T-helper 1 cell treated with Interleukin-12 subunit alpha and Interleukin-12 subunit beta and Interleukin-4 antibody, amounts not matched to agents 30 ng/mL and 1 ng/mL, for 36 hours (primary cell): ENCODE measurements at regions not wholly inside any gene's neighbourhood (a gene's known extent, or its start where the extent isn't known, plus 50 kb on each side); places are given as distances from the start of the nearest gene placed in this dataset.

ENCODE experiments used
- intact Hi-C: fragments of 100-400 bp; cut with micrococcal nuclease; formaldehyde crosslinking; loops from one replicate; pipeline ENCODE4 v1.15.1; 2024

DNA sequence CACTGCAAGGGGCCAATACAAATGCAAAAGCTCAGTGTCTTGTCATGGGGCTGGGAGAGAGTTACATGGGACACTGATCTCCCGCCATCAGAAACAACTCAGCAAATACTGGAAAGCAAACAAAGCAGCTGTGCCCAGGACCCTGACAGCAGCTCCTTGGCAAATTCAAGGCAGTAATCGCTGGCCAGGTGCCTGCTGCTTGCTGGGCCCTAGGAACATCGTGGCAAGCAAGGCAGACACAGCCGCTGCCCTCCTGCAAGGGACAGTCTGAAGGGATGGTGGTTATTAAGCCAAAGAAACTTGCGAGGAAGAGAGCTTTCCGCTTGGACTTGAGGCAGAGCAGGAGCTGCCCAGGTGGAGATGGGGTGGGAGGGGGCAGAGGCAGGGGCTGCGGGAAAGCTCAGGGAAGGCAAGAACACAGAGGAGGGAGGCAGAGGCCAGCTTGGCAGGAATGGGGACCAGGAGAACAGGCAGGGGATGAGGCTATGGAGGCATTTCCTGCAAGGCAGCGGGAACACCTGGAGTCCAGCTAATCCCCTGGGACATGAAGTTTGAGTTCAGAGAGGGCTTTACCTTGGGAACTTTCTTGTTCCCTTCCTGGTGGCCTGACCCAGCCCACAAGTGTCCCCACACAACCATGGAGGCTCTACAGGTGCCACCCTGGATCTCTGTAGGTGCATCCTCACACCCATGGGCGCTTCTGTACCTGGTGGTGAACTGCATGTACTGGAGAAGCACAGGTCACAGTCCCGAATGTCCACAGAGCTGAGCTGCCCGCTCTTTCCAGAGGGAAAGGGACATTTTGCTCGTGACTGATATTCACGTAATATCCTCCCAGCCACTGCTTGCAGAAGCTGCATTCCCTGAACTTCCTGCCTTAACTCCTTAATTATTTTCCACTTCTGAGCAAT lies 78.7 kb upstream of the ATP2B2 start:
- intact Hi-C loops = no loop called here

DNA sequence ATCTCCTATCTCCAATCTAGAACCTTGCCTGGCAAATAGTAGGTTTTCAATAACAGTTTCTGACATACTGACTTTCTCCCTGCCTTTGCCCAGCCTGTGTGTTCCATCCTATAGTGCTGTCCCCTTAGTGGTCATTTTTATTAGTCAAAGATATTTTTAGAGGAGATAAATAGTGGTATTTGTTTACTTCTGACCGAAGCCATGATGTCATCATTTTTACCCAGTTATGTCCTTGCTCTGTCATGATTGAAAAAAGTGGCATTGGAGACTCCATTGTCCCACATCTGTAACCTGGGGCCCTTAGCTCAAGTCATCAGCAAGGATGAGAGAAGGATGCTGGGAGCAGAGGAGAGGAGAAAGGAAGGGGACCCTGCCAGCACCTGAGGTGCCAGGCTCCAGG lies 80.6 kb upstream of the ATP2B2 start:
- intact Hi-C loops = no loop called here

DNA sequence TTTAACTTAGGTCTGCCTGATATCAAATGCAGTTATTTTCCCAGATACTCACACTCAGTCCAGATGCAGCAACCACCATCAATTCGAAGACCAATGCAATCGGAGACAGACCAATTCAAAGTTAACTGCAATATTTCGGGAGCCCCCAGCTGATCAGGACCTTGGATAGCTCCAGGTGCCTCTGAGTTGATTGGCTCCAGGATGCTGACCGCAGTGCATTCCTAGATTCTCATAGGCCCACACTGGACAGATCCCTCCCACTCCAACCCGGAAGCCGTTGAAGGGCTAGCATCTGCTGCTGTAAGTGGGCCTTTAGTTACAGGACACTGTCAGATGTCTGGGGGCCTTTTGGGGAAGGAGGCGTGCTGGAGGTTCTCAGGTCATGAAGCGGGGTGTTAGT lies 89.5 kb upstream of the ATP2B2 start:
- intact Hi-C loops = loop anchor here (1.0 kb wide), 1 partner anchor 8 kb away; no protein-coding TSS in a partner anchor

DNA sequence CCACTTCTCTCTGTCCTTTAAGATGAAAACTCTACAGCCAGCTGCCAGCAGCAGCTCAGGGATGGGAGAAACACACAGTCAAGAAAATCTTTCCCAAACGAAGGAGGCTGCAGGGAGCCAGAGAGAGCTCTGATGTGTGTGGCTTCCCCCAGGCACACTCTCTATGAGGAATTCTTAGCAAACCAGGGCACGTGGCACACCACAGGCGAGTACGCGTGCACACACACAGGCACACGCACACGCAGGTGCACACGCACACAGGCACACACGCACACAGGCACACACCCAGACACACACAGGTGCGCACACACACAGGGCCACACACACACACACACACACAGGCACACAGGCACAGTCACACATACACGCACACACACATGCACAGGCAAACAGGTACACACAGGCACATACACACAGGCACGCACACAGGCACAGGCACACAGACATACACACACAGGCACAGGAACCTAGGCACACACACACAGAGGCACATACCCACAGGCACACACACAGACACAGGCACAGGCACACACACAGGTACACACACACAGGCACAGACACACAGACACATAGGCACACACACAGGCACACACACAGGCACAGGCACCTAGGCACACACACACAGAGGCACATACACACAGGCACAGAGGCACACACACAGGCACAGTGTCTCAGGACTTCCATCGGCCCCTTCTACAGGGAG lies 91.5 kb upstream of the ATP2B2 start:
- intact Hi-C loops = no loop called here

DNA sequence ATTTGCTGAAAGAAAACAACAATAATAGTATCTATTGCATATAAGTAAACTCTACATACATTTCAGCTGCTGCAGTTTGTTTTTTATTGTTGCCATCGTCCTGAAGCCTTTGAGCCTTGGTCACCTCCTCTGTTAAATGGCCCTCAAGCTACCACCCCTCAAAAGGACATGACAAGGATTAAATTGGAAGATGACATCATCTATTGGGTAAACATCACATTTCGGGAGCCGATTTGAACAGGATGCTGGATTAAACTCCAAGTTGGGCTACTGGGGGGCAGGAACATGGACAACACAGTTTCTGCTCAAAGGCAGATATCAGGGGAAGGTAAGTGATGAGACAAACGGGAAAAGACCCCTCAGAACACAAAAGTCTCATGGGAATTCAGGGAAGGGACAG lies 92.3 kb upstream of the ATP2B2 start:
- intact Hi-C loops = no loop called here

DNA sequence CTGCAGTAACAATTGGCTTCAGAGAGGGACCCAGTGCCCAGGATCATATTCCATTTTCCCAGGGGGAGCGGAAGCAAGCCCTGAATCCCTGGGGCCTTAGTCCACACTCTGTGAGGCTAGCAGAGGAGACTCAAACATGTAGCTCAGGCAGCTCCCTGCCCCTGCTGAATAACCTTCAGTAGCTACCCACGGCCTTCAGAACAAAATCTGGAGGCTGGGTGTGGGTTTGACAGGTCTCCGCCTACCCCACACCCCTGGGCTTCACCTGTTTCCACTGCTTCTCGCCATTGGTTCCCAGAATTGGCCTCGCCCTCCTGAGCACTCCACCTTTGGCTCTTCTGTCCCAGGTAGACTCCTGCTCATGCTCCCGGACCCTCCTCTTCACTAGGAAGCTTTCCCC lies 93.6 kb upstream of the ATP2B2 start:
- intact Hi-C loops = no loop called here

DNA sequence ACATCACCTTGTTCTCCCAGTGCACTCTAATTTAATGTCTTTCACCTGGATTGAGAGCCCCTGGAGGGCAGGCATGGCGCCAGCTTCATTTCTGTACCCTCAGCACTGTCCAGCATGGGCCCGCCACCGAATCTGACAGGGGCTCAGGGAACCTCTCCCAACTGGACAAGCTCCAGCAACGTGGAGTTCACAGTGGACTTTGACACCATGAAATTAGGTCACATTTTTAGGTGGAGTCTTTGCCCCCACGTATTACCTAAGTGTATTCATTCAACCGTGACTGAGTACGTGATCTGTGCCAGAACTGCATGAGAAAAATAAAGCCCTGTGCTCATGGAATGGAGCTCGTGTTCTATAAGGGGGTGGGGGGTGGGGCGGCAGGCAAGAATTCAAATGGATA lies 94.1 kb upstream of the ATP2B2 start:
- intact Hi-C loops = no loop called here

DNA sequence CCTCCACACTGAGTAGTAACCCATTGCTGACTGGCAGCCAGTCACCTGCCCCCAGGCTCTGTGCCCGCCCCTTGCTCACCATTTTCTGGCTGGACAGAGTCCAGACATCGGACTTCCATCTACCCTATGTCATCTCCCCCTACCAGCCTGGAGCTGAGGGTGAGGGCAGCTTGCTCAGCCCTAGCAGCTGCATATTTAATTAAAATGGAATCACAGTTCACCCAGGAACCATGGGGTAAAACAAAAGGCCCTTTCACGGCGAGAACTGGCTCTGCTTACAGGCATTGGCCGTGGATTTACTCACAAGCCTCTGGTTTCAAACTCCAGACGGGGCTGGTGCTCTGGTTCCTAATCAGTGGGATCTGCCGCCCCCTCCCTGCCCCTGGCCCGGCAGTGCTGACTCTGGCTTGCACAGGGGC lies 94.9 kb upstream of the ATP2B2 start:
- intact Hi-C loops = loop anchor here (5.0 kb wide), 1 partner anchor 163 kb away; no protein-coding TSS in a partner anchor

DNA sequence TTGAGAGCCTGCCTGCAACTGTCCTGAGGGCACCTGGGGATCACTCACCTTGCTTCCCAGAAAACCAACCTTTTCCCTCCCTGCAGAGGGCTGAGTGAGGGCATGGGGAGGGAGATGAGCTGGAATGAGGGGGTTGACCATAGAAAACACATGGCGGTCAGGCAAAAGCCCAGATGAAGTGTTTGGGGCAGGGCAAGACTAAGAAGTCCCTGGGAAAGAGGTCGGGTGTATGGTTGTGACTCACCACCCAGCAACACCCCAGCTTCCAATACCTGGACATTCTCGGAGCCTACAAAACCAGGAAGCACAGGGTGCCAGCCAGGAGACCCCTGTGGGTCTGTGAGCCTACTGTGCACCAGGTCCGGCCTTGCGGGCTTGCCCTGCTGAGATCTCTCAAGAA lies 95.3 kb upstream of the ATP2B2 start:
- intact Hi-C loops = loop anchor here (5.0 kb wide), 1 partner anchor 163 kb away; no protein-coding TSS in a partner anchor

DNA sequence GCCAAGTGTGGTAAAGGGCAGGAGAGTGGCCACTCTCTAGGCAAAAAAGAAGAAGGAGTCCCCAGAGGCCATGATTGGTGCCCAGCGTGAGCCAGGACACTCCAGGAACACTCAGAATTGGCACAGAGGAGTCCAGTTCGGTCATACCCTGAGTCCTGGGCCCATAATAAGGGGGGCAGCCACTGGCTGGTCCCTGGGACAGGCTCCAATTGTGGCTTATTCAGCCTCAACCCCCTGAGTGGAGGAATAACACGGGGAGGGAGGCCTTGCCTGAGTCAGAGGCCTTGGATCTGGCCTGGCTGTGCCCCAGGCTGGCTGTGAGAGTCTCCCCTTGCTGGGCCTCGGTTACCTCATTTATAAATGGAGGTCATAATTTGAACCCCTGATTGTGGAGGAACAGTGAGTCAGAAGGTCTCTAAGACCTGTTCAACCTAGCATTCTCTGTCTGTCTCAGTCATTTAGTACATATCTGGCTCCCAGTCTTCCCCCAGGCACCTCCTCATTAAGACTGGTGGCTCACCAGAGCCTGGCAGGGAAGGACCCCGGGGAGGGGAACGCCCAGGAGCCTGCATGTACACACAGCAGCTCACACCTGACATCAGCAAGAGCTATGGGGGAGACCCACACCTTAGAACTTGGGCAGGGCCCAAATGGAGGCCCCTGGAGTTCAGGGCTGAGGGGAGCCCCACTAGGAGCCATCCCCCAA lies 95.9 kb upstream of the ATP2B2 start:
- intact Hi-C loops = loop anchor here (5.0 kb wide), 1 partner anchor 164 kb away; no protein-coding TSS in a partner anchor

DNA sequence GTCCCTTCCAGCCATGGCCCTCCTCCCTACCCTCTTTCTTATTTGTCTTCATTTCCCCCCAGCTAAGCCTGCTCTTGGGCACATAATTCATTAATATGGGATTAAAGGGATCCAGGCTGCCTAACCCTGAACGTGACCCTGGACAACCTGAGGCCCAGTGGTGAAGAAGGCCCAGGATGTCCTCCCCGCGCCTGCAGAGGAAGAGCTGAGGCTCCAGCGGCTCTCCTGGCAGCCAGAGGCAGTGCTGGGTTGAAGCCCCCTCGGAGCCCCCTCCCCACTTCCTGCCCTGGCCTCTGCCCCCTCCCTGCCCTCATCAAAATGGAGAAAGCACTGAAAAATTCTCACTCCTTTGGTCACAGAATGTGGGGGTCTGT lies 96.5 kb upstream of the ATP2B2 start:
- intact Hi-C loops = loop anchor here (2.0 to 5.0 kb wide), 2 partner anchors 49 to 165 kb away; no protein-coding TSS in a partner anchor

DNA sequence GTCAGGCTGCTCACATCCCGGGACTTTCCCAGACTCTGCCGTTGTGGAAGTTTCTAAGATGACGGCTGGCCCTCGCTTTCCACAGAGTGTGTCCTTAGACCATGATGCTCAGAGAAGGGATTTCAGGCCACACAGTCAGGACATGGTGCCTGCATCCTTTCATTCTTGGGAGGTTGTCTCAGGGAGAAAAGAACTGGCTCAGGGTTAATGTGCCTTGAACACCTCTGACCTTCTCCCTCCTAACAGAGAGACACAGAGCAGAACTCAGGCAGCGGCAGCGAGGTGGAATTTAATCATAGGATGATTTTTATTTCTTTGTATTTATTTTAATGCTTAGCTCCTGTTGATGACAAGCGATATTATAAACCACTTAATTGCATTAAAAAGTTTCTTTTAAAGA lies 96.9 kb upstream of the ATP2B2 start:
- intact Hi-C loops = loop anchor here (2.0 to 5.0 kb wide), 2 partner anchors 49 to 165 kb away; no protein-coding TSS in a partner anchor

DNA sequence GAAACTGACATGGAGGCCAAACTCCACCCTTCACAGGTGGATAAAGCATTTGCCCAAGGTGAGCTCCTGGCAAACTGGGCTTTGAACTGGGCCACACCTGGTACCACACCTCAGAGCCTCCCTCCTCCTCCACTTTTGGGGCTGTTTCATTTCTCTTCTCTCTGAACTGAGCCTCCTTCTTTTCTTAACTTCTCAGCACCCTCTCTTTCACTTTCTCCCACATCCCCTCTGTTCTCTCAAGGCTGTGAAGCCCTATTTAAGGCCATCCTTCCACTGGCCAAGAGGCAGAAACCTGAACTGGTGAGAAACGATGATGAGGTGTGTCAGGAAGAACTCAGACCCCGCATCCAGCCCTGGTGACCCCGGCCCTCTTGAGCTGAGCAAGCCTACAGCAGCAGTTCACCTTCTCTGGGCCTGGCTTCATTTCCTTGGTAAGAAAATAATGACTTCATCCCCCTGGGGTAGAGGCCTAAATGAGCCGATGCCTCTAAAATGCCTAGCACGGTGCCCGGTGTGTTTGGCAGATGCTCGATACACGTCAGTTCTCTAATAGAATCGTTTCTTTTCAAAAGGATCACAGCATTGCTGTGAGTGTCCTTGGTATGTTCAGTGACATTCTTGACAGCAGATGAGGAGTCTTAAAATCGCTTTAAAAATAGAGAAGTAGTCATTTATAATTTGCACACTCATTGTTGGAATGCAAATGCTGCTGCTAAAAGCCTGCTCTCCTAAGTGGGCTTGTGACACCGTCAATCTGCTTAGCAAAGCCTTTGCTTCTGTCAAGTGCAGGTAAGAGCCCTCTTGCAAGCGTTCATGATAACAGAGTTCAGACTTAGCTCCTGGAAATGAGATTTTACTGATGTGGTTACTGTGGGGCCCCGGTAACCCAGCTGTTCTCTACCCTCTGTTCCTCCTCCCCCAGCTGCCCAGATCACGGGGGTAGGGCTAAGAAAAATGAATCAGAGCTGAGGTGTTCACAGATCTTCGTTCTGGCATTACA lies 97.7 kb upstream of the ATP2B2 start:
- intact Hi-C loops = loop anchor here (1.0 to 5.0 kb wide), 3 partner anchors 8 to 166 kb away; no protein-coding TSS in a partner anchor

DNA sequence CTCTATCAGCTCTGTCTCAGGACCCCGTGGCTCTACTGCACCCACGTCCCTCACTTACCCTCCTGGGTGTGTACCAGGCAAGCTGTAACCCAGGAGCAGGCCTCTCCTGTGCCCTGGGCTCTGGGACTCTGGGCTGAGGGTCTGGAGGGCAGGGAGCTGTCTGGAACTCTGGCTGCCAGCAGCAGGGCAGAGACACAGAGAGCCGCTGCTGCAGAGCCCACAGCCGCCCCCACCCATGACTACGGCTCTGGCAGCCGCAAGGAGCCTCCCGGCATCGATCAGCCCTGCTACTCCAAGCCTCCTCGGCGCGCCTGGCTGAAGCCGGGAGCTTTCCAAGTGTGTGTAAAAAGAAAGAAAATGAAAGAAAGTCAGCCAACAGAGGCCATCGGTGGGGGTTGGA lies 103.7 kb upstream of the ATP2B2 start:
- intact Hi-C loops = no loop called here

DNA sequence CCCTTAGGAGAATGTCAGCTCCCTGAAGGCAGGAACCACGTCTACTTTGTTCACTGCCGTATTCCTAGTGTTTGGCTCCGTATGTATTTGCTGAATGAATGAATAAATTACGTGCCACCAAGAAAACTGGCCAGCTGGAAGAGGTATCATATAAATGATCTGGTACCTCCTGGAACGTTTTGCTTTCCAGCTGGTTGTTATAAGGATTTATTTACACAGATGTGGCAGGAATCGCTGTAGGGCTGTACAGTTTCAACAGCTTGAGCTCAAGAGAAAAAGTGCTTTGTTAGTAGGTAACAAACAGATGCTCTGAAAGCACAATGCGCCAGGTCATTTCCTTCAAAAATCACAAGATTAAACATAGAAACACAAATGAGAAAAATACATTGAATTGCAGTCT lies 108.8 kb upstream of the ATP2B2 start:
- intact Hi-C loops = no loop called here

DNA sequence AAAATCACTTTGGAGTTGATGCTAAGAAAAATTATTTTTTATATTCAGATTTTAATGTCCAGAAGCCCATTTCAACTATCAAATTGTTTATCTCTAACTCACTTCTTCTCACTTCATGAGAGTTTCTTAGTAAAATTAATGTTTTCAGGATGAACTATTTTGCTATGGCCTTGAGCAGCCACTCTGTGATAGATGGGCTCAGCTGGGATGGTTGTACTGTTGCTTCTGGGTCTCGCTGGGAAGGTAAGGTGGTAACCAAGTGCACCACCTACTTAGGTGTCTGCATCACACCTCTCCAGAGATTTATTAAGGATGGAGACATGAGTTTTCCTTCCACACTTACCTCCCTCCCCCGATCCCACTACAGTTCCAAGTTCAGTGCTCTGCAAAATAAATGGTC lies 110.3 kb upstream of the ATP2B2 start:
- intact Hi-C loops = no loop called here

DNA sequence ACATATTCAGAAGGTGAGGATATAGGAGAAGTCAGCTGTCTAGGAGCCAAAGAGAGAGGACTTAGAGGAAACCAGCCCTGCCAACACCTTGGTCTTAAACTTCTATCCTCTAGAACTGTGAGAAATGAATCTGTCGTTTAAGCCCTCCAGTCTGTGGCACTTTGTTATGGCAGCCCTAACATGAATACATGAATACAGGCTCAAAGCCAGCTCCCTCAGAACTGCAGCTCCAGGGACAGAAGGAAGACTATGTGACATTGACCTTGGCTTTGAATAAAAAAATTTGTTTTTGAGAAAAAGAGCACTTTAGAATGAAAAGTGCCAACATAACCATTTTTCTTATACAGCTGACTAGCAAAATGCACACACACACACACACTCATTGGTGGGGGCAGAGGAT lies 110.9 kb upstream of the ATP2B2 start:
- intact Hi-C loops = no loop called here

DNA sequence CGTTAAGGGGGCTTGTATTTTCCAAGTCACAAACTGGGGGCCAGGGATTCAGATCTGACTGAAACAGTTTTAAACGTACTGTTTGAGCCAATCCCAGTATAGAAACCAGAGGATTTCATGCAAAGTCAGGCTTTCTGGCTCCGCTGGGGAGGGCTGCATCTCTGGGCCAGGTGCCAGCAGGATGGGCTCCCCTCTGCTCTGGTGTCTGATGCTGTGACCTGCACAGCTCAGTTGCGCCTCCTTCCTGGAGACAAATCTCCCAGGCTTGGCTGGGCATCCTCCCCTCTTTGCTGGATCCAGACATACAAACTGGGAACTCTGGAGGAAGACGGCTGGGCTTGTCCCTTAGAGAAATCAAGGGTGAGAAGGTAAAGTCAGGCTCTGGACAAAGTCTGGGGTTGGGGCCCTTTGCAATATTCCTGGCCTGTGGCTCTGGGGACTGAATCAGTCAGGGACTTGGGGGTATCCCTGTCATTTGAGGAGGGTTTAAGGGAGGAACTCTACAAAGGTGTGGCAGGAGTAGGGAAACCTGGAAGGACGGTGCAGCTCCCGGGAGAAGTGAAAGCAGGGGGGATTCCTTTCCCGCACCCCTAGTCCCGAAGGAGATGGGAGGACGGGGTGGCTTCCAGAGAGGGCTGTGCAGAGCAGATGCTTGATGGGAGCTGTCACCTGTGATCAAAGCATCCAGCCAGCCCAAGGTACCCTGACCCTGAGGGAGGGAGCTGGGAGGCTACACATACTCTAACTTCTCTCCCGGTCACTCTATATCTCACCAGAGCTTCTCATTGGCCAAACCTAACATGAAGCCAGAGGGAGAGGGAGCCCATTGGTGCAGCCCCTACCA lies 114.8 kb upstream of the ATP2B2 start:
- intact Hi-C loops = no loop called here

DNA sequence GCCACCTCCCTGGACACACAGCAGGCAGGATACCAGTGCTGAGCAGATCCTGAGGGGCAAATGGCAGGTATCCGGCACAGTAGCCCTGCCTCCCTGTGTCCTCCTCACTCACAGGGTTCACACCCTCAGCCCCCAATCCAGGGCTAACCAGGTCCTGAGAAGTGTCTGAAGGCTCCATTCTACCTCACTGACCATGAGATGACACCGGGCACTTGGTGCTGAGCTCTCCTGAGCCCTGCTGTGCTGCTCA lies 115.4 kb upstream of the ATP2B2 start:
- intact Hi-C loops = no loop called here
